ENCODE measurements at regions not wholly inside any gene's neighbourhood (a gene's known extent, or its start where the extent isn't known, plus 50 kb on each side); places are given as distances from the start of the nearest gene placed in this dataset.

DNA sequence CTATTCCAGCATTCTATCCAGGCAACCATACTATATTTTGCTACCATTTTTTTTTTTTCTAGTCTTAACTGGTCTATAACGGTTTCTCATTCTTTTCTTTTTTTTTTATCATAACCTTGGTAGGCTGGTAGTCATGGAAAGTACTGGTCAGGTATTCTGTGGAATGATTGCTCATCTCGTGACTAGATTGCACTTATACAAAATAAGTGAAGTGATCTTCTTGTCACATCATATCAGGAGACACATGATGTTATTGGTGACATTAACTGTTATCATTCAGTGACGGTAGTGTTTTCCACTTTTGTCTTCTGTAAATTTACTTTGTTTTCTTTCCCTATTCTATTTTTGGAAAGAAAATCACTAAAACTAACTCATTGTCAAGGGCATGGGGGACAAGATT is 239.3 kb upstream of the SLITRK6 start:
- no peaks in the 10 kb centered on the region for H3K9me3 Mint-ChIP-seq (ENCODE audit: unreplicated experiment)
- H3K4me1 Mint-ChIP-seq (ENCODE audit: unreplicated experiment): peaks cover 6% of the 10 kb centered on the region
- H3K4me3 Mint-ChIP-seq (ENCODE audit: unreplicated experiment): no peak overlapping the region
- TF ChIP-seq, protein P1, sequence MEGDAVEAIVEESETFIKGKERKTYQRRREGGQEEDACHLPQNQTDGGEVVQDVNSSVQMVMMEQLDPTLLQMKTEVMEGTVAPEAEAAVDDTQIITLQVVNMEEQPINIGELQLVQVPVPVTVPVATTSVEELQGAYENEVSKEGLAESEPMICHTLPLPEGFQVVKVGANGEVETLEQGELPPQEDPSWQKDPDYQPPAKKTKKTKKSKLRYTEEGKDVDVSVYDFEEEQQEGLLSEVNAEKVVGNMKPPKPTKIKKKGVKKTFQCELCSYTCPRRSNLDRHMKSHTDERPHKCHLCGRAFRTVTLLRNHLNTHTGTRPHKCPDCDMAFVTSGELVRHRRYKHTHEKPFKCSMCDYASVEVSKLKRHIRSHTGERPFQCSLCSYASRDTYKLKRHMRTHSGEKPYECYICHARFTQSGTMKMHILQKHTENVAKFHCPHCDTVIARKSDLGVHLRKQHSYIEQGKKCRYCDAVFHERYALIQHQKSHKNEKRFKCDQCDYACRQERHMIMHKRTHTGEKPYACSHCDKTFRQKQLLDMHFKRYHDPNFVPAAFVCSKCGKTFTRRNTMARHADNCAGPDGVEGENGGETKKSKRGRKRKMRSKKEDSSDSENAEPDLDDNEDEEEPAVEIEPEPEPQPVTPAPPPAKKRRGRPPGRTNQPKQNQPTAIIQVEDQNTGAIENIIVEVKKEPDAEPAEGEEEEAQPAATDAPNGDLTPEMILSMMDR (IDR thresholded peaks at IDR 0.05; ENCODE audit: unreplicated experiment): no peak
- H3K27me3 Mint-ChIP-seq (ENCODE audit: unreplicated experiment): no peaks in the 10 kb centered on the region
- H3K36me3 Mint-ChIP-seq (ENCODE audit: low read depth, unreplicated experiment): no peaks in the 10 kb centered on the region
- H3K27ac Mint-ChIP-seq (ENCODE audit: unreplicated experiment): no peak overlapping the region
- DNase-seq (ENCODE audit: low spot score): no peak

GRCh38 chr13:86020351-86021002 is 221.3 kb upstream of the SLITRK6 start:
- TF ChIP-seq, protein P1 (IDR thresholded peaks at IDR 0.05; ENCODE audit: unreplicated experiment): no peak
- Mint-ChIP-seq H3K36me3 (ENCODE audit: low read depth, unreplicated experiment) (no peaks in the 10 kb centered on the region), H3K9me3 (ENCODE audit: unreplicated experiment) (no peaks in the 10 kb centered on the region), H3K4me3 (ENCODE audit: unreplicated experiment) (no peak overlapping the region), H3K27me3 (ENCODE audit: unreplicated experiment) (no peaks in the 10 kb centered on the region), H3K27ac (ENCODE audit: unreplicated experiment) (no peak overlapping the region), H3K4me1 (ENCODE audit: unreplicated experiment) (no peaks in the 10 kb centered on the region)
- DNase-seq (ENCODE audit: low spot score): no peak

DNA sequence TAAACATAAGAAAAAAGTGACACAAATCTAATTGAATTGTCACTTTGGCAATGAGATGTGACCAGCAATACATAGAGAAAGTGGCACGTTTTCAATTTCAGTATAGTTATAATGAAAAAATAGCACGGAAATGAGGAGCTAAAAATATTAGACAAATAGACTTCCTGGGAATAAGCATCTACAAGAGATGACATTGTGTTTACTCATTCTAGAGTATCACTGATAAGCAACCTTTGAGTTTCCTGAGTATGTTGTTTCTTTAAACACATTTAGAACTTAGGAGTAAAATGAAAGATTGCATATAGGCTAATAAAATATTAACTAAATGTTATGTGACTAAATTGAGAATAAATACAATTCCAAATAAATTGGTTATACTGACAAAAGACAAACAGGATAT is 207.1 kb upstream of the SLITRK6 start:
- Mint-ChIP-seq H3K4me3 (ENCODE audit: unreplicated experiment) (no peak overlapping the region), H3K27ac (ENCODE audit: unreplicated experiment) (no peak overlapping the region), H3K9me3 (ENCODE audit: unreplicated experiment) (no peaks in the 10 kb centered on the region), H3K36me3 (ENCODE audit: low read depth, unreplicated experiment) (no peaks in the 10 kb centered on the region), H3K27me3 (ENCODE audit: unreplicated experiment) (no peaks in the 10 kb centered on the region), H3K4me1 (ENCODE audit: unreplicated experiment) (no peaks in the 10 kb centered on the region)
- no peak for DNase-seq (ENCODE audit: low spot score)
- TF ChIP-seq, protein P1 (IDR thresholded peaks at IDR 0.05; ENCODE audit: unreplicated experiment): no peak

GRCh38 chr13:86003029-86003428 is 203.8 kb upstream of the SLITRK6 start:
- H3K9me3 Mint-ChIP-seq (ENCODE audit: unreplicated experiment): no peaks in the 10 kb centered on the region
- no peak overlapping the region for H3K27ac Mint-ChIP-seq (ENCODE audit: unreplicated experiment)
- TF ChIP-seq, protein P1 (IDR thresholded peaks at IDR 0.05; ENCODE audit: unreplicated experiment): no peak
- H3K36me3 Mint-ChIP-seq (ENCODE audit: low read depth, unreplicated experiment): no peaks in the 10 kb centered on the region
- DNase-seq (ENCODE audit: low spot score): no peak
- no peak overlapping the region for H3K4me3 Mint-ChIP-seq (ENCODE audit: unreplicated experiment)
- no peaks in the 10 kb centered on the region for H3K27me3 Mint-ChIP-seq (ENCODE audit: unreplicated experiment)
- no peaks in the 10 kb centered on the region for H3K4me1 Mint-ChIP-seq (ENCODE audit: unreplicated experiment)

- no peak for DNase-seq (ENCODE audit: low spot score)
- TF ChIP-seq, protein P1 (IDR thresholded peaks at IDR 0.05; ENCODE audit: unreplicated experiment): no peak
- no peak overlapping the region for H3K27ac Mint-ChIP-seq (ENCODE audit: unreplicated experiment)
- no peak overlapping the region for H3K4me3 Mint-ChIP-seq (ENCODE audit: unreplicated experiment)
- H3K9me3 Mint-ChIP-seq (ENCODE audit: unreplicated experiment): no peaks in the 10 kb centered on the region
- H3K4me1 Mint-ChIP-seq (ENCODE audit: unreplicated experiment): no peaks in the 10 kb centered on the region
- no peaks in the 10 kb centered on the region for H3K36me3 Mint-ChIP-seq (ENCODE audit: low read depth, unreplicated experiment)
- H3K27me3 Mint-ChIP-seq (ENCODE audit: unreplicated experiment): no peaks in the 10 kb centered on the region
These were observed 201.3 kb upstream of the SLITRK6 start for GRCh38 chr13:86000546-86000945.
